T follicular helper cell (primary cell): ENCODE measurements at regions not wholly inside any gene's neighbourhood (a gene's known extent, or its start where the extent isn't known, plus 50 kb on each side); places are given as distances from the start of the nearest gene placed in this dataset.
"Not testable (repeated sequence)": the region's sequence is repeated elsewhere in the genome, so short reads cannot be mapped to it uniquely, and the experiment has no call there.

Experiments used
- DNase-seq: peaks from one replicate; pipeline ENCODE4 v3.0.0-alpha.2; 2020; ENCODE audit warnings: low read depth

DNA sequence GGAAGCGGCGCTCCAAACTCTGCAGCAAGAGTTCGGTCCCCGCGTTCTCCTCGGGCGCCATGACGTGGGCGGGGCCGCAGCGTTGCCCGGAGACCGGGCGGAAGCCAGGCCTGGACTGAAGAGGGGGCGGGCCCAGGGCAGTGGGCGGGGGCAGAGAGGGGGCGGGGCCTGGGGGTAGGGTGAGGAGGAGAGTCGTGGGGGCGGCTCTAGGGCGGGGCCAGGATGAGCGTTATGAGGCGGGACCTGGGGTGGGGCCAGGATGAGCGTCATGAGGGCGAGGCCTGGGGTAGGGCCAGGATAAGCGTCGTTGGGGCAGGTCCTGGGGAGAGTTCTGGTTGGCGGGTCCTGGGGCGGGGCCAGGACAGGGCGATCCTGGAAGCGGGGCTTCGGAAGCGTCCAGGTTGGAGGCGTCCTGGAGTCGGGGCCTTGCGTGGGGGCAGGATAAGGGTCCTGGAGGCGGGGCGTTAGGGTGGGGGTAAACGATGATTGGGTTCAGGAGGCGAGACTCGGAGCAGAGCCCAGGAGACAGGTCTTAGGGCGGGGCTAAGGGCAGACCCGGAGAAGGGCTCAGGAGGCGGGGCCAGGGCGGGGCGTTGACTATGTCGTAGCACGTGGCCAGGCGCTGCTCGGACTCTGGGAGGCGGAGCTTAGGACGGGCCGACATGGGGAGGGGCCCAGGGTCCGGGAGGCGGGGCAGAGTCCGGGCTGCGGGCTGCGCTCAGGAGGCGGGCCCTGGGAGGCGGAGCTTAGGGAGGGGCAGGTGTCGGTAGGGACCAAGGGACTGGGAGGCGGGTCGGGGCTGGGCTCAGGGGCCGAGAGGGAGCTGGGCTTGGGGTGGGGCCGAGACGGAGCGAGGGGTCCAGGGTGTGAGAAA lies 131.1 kb upstream of the ALDH3B2 start:
- DNase-seq, result peak; percentile 96

DNA sequence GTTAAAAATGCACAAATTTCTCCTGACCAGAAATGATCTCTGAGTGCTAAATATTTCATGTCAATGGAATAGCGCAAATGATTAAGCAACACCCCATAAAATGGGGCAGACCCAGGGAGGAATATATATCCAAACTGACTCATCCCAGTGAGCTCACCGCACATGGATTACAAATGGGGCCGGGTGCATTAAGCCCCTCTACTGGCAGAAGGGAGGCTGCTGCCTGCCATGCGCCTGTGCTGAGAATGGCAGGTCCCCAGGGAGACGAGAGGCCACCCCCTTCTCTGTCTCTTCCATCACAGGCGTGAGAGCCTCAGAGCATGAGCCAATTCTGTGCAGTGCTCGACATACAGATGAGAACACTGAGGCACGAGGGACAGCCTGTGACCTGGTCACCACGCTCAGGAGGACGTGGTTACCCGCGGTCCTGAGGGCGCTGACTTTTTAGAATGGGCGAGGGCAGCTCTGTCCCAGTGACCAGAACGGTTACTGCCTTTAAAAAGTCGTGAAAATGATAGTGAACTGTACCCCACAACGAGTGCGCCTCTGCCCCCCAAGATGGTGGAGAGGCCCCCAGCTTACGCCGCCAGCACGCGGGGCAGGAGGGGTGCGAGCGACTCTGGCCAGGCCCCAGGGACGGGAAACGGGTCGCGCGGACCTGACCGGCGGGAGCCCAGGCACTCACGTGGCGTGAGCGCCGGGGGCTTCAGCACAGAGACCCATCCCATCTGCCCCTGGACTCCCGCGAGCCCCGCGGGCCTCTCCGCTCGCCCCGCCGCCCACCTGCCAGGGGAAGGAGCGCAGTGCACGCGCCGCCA lies 130.2 kb upstream of the ALDH3B2 start:
- not testable (repeated sequence) for DNase-seq

DNA sequence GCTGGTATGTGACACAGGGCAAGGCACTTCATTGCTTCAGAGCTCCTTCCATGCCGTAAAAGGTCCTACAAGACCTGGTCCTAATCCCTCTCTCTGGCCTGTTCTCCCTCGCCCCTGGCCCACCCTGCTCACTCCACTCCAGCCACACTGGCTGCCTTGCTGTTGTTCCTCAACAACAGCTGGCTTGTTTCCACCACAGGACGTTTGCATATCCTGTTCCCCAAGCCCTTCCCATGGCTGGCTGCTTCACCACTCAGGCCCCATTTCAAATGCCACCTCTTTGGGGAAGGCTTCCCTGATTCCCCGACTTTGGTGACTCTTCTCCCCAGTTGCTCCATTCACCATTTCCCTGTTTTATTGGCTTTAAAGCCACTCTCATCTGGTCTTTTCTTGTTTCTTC lies 129.1 kb upstream of the ALDH3B2 start:
- DNase-seq, result not testable (repeated sequence)

DNA sequence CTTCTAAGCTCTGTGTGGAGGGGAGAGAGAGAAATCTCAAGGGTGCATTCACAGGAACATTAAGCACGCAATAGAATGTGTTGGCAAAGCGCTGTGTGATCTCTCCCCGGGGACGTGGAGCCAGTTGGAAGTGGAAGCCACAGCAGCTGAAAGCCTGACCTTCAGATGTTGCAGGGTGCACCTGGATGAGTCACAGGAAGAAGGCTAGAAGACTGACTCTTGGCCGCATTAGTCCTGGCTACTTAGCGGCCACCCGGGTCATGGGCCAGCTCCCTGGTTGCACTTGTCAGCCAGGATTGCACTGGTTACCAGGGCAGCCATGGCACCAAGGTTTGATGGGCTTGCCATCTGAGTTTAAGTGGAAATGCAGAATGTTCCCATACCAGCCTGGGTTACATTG lies 128.6 kb upstream of the ALDH3B2 start:
- DNase-seq, result not testable (repeated sequence)

DNA sequence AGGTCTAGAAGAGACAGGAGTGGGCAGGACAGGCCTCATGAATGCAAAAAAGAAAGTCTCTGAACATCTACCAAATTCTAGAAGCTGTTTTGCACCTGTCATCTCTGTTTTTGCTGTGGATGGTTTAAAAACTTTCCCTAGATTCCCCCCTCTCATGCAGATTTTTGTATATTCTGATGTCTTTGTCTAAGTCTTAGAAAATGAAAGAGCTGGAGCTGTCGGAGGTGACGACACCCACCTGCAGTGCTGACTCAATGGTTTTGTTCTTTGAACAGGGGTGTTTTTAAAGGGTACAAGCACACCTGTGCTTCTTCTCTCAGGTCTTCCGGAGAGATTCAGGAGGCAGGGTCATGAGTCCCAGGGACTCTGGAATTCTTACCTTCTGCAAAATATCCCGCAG lies 128.2 kb upstream of the ALDH3B2 start:
- DNase-seq, result not testable (repeated sequence)

DNA sequence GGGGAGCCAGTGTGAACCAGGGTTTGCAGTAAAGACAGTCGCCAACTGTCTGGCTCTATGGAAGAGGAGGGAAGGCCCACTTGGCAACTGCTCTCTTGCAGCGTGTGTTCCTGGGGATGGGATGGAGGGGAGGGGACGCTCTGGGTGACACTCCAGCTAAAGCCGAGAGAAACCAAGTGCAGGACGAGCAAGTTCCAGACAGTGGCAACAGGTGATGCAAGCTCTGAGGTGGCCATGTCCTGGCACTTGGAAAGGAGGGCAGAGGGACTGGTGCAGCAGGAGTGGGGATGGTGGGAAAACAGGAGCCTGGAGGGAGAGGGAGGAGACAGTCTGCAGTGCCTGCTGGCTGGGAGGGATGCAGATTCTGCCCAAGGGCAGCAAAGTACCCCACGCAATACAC lies 127.0 kb upstream of the ALDH3B2 start:
- not testable (repeated sequence) for DNase-seq

DNA sequence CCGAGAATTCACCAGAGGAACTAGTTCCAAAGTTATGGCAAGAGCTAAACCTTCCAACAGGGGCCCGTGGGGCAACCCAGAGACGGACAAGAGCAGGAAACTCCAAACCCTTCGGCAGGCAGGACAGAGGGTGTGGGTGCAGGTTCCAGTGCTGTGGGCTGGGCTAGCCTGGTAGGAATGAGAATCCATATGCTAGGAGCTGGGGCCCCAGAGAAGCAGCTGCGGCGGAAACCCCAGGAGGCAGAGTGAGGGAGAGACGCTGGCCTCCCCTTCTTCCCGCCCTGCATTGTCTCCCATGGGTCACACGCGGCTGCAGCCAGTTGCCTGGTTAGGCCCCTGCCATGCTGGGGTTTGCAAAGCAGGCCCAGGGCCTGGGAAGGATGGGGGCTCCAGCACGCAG lies 126.2 kb upstream of the ALDH3B2 start:
- not testable (repeated sequence) for DNase-seq

DNA sequence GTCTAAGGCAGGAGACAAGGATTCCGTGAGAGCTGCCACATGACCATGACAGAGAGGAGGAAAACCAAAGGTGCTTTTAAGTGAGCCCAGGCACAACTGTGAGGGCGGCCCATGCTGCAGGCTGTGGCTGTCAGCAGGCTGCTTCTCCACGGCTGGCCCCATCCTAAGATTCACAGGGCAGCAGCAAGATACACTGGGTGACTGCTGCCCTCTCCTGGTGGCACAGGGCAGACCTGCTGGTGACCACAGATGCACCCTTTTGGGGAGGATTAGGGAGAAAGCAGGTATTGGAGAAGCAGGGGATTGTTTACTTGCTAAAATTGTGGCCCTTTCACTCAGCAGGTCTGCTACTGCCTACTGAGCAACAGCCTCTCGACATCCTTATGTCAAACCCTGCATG lies 125.4 kb upstream of the ALDH3B2 start:
- peak; percentile 4 for DNase-seq

DNA sequence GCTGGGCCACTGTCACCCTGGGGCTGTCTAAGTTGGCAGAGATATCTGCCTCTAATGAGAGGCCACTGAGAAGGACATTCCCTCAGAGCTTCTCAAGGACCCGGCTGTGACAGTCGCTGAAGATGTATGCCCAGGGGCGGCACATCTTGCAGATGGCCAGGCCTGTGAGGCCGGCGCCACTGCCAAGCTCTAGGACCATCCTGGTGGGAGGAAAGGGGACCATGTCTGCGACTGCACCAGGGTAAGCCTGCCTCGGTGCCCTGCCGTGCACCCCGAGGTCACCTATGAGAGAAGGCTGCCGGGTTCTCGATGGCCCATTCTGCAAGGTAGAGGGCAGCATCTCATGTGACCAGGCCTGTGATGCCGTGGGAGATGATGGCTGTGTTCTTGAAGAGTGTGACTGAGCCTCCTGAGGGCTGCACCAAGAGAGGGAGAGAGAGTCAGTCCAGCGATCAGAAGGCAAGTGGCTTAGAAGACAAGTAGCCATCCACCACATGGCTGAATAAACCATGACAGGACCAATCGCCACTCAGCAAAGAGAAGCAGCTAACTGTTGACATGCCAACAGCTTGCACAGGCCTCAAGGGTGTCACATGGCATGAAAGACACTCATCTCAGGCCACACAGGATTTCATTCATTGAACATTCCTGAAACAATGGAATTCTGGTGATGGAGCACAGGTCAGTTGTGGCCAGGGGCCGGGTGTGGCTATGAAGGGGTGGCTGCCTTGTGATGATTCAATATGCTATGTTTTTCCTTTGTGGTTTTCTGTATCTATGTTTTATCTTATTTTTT lies 123.5 kb upstream of the ALDH3B2 start:
- DNase-seq, result not testable (repeated sequence)

DNA sequence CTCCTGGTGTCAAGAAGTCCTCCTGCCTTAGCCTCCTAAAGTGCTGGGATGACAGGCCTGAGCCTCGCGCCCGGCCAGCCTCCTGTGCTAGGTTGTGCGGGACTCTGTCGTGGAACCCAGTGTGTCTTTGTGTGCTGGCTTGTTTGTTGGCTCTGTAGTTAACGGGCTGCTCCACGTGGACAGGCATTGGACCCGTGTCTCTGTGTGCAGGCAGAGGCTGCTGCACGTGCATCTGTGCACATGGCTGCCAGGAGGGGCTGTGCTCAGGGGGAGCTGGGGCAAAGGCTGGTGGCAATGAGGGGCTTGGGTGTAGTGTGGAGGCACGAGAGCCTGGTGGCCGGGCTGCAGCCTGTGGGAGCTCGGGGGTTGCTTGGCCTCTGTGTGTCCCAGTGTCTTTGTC lies 121.3 kb upstream of the ALDH3B2 start:
- DNase-seq, result no peak

DNA sequence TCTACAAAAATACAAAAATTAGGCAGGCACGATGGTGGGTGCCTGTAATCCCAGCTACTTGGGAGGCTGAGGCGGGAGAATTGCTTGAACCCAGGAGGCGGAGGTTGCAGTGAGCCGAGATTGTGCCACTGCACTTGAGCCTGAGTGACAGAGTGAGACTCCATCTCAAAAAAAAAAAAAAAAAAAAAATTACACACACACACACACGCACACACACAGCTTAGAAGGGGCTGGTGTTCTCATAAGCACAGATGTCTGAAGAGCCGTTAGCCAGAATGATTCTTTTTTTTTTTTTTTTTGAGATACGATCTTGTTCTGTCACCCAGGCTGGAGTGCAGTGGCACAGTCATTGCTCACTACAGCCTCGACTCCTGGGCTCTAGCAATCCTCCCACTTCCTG lies 119.3 kb upstream of the ALDH3B2 start:
- not testable (repeated sequence) for DNase-seq

DNA sequence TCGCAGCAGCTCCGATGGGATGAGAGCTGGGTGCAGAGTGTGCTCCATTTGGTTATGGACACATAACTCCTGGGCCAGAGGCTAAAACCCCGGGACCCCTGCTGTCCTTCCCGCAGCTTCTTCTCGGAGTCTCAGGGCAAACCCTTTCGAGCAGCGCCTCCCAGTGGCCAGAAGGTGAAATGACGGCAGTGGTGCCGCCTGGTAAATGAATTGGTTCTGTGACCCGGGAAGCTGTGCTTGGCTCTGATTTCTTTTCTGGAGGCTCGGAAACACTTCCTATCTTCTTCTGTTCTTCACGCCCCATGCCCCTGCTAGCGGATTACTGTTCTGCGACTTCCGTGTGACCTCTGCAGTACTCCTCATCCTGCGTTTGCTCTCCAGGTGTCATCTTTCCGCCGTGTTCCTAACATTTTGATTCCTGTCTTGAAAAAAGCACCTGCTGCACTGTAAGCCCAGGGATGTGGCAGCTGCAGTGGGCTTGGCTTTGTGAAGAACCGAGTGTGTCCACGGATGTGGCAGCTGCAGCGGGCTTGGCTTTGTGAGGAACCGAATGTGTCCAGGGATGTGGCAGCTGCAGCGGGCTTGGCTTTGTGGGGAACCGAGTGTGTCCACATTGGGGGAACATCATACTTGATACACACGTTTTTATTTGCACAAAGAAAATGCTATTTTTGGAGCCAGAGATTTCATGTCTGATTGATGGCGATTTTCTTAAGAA lies 118.0 kb upstream of the ALDH3B2 start:
- peak; percentile 19 for DNase-seq

DNA sequence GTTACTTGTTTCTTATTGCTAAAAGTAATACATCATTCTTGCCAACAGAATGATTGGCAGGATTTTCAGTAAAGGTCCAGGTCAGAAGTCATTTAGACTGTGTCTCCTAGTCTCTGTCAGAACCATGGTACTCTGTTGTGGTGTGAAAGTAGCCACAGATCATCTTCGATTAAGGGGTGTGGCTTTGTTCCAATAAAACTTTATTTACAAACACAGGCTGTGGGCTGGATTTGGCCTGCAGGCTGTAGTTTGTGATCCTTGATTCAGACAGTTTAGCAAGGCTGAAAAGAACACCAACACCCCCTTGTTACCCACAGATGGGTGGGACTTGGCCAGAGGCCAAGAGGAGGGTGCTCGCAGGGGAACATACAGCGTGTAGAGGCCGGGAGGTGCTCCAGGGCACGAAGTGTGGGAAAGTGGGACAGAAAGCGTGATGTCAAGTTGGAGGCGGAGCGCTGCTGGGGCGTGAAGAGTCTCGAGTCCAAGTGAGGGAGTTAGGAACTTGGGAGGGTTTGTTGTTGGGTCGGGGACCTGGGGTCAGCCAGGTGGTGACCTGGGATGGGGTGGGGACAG lies 117.3 kb upstream of the ALDH3B2 start:
- DNase-seq, result not testable (repeated sequence)

DNA sequence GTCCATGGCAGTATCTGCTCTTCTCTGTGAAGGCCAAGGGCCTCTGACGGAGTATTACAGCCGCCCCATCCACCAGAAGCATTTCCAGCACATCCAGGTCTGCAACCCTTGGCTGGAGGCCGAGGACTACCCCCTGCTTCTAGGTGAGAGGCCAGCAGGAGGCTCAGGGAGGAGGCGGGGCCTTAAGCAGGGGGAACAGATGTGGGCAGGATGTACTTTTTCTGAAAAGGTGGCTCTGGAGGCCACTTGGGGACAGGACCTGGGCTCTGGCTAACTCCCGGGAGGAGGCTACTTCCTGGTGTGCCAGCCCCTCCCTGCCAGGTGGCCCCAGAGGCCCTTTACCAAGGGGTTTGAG lies 113.9 kb upstream of the ALDH3B2 start:
- not testable (repeated sequence) for DNase-seq

DNA sequence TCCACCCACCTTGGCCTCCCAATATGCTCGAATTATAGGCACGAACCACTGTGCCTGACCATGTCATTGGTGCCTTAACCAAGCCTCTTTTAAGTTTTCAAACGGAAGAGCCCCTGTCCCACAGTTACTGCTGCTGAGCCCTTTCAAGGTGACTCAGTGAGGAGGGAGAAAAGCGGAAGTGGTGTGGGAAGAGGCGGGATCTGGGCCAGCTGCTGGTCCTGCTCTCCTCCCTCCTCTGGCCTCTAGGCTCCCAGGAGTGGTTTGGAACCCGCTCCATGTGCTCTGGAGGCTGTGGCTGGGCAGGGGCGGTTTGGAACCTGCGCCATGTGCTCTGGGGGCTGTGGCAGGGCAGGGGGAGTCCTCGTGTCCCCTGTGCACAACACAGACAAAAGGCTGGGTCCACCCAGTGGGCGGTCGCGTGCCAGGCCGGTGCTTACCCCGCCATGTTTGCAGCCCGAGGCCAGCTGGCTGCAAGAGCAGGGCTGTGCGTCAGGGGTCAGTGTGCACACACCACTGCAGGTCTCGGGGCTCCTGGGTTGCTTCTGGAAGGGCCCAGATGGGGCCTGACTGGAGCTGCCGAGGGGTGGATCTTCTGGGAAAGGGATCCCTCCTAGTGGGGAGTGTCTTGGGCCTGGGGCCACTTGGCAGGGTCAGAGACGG lies 113.4 kb upstream of the ALDH3B2 start:
- not testable (repeated sequence) for DNase-seq

DNA sequence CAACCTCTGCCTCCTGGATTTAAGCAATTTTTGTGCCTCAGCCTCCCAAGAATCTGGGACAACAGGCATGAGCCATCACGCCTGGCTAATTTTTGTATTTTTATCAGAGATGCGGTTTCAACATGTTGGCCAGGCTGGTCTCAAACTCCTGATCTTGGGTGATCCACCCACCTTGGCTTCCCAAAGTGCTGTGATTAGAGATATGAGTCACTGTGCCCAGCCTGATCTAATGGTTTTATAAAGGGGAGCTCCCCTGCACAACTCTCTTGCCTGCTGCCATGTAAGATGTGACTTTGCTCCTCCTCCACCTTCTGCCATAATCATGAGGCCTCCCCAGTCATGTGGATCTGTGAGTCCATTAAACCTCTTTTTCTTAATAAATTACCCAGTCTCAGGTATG lies 107.5 kb upstream of the ALDH3B2 start:
- DNase-seq, result not testable (repeated sequence)

DNA sequence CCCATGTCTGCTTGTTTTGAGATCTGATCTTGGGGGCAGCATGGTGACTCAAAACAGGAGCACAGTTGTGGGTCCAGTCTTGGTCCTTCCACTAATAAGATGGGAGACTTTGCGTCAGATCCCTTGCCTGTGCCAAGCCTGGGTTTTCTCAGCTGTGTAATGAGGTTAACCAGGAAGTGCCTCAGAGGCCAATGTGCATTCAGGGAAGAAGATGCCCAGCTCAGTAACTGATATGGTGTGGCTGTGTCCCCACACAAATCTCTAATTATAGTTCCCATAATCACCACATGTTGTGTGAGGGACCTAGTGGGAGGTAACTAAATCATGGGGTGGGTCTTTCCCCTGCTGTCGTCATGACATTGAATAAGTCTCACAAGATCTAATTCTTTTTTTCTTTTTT lies 107.1 kb upstream of the ALDH3B2 start:
- not testable (repeated sequence) for DNase-seq

DNA sequence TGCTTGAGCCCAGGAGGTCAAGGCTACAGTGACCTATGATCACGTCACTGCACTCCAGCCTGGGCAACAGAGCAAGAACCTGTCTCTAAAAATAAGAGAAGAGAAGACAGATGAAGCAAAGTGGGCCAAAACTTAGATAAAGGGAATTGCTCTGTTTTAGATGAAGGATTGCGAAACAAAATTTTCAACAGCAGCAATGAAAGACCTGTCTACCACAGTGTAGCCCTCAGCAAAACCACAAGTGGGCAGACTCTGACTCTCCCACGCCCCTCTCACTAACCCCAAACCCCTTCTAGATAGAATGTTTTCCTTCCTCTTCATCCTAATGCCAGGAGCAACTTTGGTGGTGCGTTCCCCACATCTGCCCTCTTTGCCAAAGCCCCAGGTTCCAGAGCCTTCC lies 105.6 kb upstream of the ALDH3B2 start:
- DNase-seq, result no peak

DNA sequence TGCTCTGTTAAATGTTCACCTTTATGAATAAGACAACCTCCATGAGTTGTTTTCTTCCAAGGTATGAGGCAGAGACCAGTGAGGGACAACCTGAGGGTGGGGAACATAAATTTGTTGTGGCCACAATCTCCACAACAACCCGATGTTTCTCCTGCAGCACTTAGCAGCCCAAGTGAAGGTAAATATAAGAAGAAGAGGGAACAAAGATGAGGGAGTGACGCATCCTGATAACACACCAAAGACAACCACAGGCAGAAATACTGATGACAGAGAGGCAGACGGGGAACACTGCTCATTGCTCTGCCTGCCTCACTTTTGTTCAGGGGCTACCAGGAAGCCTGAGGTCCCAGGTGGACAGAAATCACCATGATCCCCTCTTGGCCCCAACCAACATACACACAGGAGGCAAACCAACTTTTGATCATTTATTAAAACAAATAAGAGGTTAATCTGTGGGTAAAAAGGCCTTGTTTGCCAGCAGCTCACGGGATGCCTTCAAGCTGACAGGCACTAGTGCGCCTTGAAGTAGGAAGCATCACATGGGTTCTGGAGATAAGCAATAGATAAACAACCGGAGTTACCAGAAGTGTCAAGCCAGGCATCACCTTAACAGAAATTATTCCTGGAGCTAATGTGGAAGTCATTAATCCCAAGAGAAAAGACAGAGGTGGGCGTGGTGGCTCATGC lies 104.9 kb upstream of the ALDH3B2 start:
- not testable (repeated sequence) for DNase-seq
